SK-N-SH (cell line): ENCODE measurements at regions not wholly inside any gene's neighbourhood (a gene's known extent, or its start where the extent isn't known, plus 50 kb on each side); places are given as distances from the start of the nearest gene placed in this dataset.

ENCODE experiments used
- CTCF ChIA-PET: fragments of 300-600, 350-600 bp; formaldehyde crosslinking; extraction: SDS; loops from one replicate; lab custom pipeline; 2021; lab: Yijun Ruan, JAX
- POLR2A ChIA-PET: fragments of 350-600 bp; sonication (Branson Sonifier 250); formaldehyde crosslinking; extraction: SDS; loops from one replicate; lab custom pipeline; 2020; ENCODE audit warnings: antibody characterized with exemption, inconsistent platforms; lab: Yijun Ruan, JAX
- DNase-seq: peaks from one replicate; pipeline ENCODE4 v3.0.0; 2012
- H2AFZ ChIP-seq: fragments of 200-600 bp; sonication (generic); 2 replicates; pipeline ENCODE4 v1.8.1; 2016; ENCODE audit warnings: antibody characterized with exemption, mild to moderate bottlenecking, low read depth
- H3F3A ChIP-seq: fragments of 200-600 bp; sonication (generic); replicated peaks from 2 replicates; pipeline ENCODE3; 2016; ENCODE audit warnings: antibody characterized with exemption, mild to moderate bottlenecking; ENCODE audit not compliant: insufficient read depth
- H3K27ac ChIP-seq, 2 experiments: fragments of 200-500 bp in 1 of 2; fragments of 200-600 bp in 1 of 2; sonication (Bioruptor generic) in 1 of 2; sonication (generic), shearing (Covaris generic) in 1 of 2; 2 replicates each; pipeline versions ENCODE4 v1.5.1 to v1.6.1; 2014 to 2016; ENCODE audit warnings: low read depth in 2 of 2, inconsistent platforms in 1 of 2, low read length in 1 of 2, mild to moderate bottlenecking in 1 of 2, mixed read lengths in 1 of 2
- H3K27me3 ChIP-seq: fragments of 200-600 bp; sonication (generic), shearing (Covaris generic); 2 replicates; pipeline ENCODE4 v1.6.1; 2016; ENCODE audit warnings: mixed run types; ENCODE audit not compliant: insufficient read depth
- H3K36me3 ChIP-seq, 2 experiments: fragments of 200-500 bp in 1 of 2; fragments of 200-600 bp in 1 of 2; sonication (Bioruptor generic) in 1 of 2; sonication (generic) in 1 of 2; replicated peaks in 1 of 2; 2 replicates each; pipeline versions ENCODE3 to v1.5.1; 2014 to 2016; ENCODE audit warnings: low read length in 1 of 2, mild to moderate bottlenecking in 1 of 2; ENCODE audit not compliant: insufficient read depth in 2 of 2, control insufficient read depth in 1 of 2
- H3K4me1 ChIP-seq, 2 experiments: fragments of 200-500 bp in 1 of 2; fragments of 200-600 bp in 1 of 2; sonication (Bioruptor generic) in 1 of 2; sonication (generic), shearing (Covaris generic) in 1 of 2; 2 replicates each; pipeline versions ENCODE4 v1.5.1 to v1.6.1; 2014 to 2016; ENCODE audit warnings: low read depth in 1 of 2, low read length in 1 of 2, mixed run types in 1 of 2; ENCODE audit not compliant: insufficient read depth in 2 of 2, control insufficient read depth in 1 of 2
- H3K4me2 ChIP-seq: fragments of 200-600 bp; sonication (generic), shearing (Covaris generic); 2 replicates; pipeline ENCODE4 v1.6.1; 2017; ENCODE audit warnings: mixed run types
- H3K4me3 ChIP-seq, 2 experiments: fragments of 200-500 bp in 1 of 2; fragments of 200-600 bp in 1 of 2; sonication (Bioruptor generic) in 1 of 2; sonication (generic), shearing (Covaris generic) in 1 of 2; 2 replicates each; pipeline versions ENCODE4 v1.5.1 to v1.8.1; 2014 to 2016; ENCODE audit warnings: low read depth in 2 of 2, inconsistent platforms in 1 of 2, low read length in 1 of 2, mild to moderate bottlenecking in 1 of 2, mixed read lengths in 1 of 2, moderate library complexity in 1 of 2
- H3K79me2 ChIP-seq: fragments of 200-600 bp; sonication (generic); 2 replicates; pipeline ENCODE4 v1.8.1; 2017; ENCODE audit warnings: mild to moderate bottlenecking; ENCODE audit not compliant: insufficient read depth
- H3K9ac ChIP-seq: fragments of 200-600 bp; sonication (generic); 2 replicates; pipeline ENCODE4 v1.6.1; 2017; ENCODE audit warnings: mixed run types
- H3K9me2 ChIP-seq: fragments of 200-600 bp; sonication (generic); 2 replicates; pipeline ENCODE4 v1.6.1; 2017; ENCODE audit warnings: mixed run types
- H3K9me3 ChIP-seq: fragments of 200-600 bp; sonication (generic); 2 replicates; pipeline ENCODE4 v1.6.1; 2017; ENCODE audit warnings: mixed run types, mild to moderate bottlenecking, moderate library complexity
- H4K20me1 ChIP-seq: fragments of 200-600 bp; sonication (generic); 2 replicates; pipeline ENCODE4 v1.6.1; 2017; ENCODE audit warnings: mild to moderate bottlenecking, mixed run types; ENCODE audit not compliant: insufficient read depth
- FOSL2 ChIP-seq: IDR thresholded peaks from 2 replicates; pipeline ENCODE4 v1.4.0; 2012; ENCODE audit warnings: low read depth, mild to moderate bottlenecking, moderate library complexity, borderline replicate concordance
- FOXM1 ChIP-seq: IDR thresholded peaks from 2 replicates; pipeline ENCODE4 v1.4.0; 2012; ENCODE audit warnings: low read depth, mild to moderate bottlenecking
- GABPA ChIP-seq: IDR thresholded peaks from 2 replicates; pipeline ENCODE4 v1.4.0; 2012; ENCODE audit warnings: low read depth, mild to moderate bottlenecking
- GATA2 ChIP-seq: sonication (generic); formaldehyde crosslinking; IDR thresholded peaks from 2 replicates; pipeline ENCODE4 v1.5.0; 2020; ENCODE audit warnings: mild to moderate bottlenecking, missing genetic modification reagents
- JUND ChIP-seq: IDR thresholded peaks from 2 replicates; pipeline ENCODE4 v1.4.0; 2012
- MEF2A ChIP-seq: IDR thresholded peaks from 2 replicates; pipeline ENCODE4 v1.4.0; 2012; ENCODE audit warnings: low read depth, borderline replicate concordance
- MXI1 ChIP-seq: IDR thresholded peaks from 2 replicates; pipeline ENCODE4 v1.6.1; 2012; ENCODE audit warnings: mild to moderate bottlenecking, low read depth, low read length, improper control_type of control experiment
- NFIC ChIP-seq: IDR thresholded peaks from 2 replicates; pipeline ENCODE4 v1.4.0; 2012; ENCODE audit warnings: borderline replicate concordance
- RCOR1 ChIP-seq: fragments of 150-350 bp; IDR thresholded peaks from 2 replicates; pipeline ENCODE4 v1.6.1; 2017; ENCODE audit warnings: antibody characterized with exemption, low read length
- RXRA ChIP-seq: IDR thresholded peaks from 2 replicates; pipeline ENCODE4 v1.4.0; 2012; ENCODE audit warnings: low read depth, mild to moderate bottlenecking, borderline replicate concordance
- SIN3A ChIP-seq: IDR thresholded peaks from 2 replicates; pipeline ENCODE4 v1.6.1; 2012; ENCODE audit warnings: low read depth, mild to moderate bottlenecking, low read length, moderate library complexity, borderline replicate concordance
- TAF1 ChIP-seq: IDR thresholded peaks from 2 replicates; pipeline ENCODE4 v1.6.1; 2012; ENCODE audit warnings: low read depth, mild to moderate bottlenecking, low read length, moderate library complexity, borderline replicate concordance
- TEAD4 ChIP-seq: IDR thresholded peaks from 2 replicates; pipeline ENCODE4 v1.4.0; 2012; ENCODE audit warnings: mild to moderate bottlenecking, borderline replicate concordance; ENCODE audit not compliant: insufficient read depth
- YY1 ChIP-seq: IDR thresholded peaks from 2 replicates; pipeline ENCODE4 v1.4.0; 2012; ENCODE audit warnings: low read depth, mild to moderate bottlenecking
- WGBS: methylation state at CpG from one replicate; pipeline ENCODE4 v1.1.6; 2017; ENCODE audit warnings: low lambda C conversion rate; 5-methylcytosine and 5-hydroxymethylcytosine counted together
- TF ChIP-seq, protein P1 (sequence below): IDR thresholded peaks from 2 replicates; pipeline ENCODE4 v1.6.1; 2012; ENCODE audit warnings: mild to moderate bottlenecking, low read depth, low read length, moderate library complexity
- TF ChIP-seq, protein P2 (sequence below): fragments of 200-600 bp; sonication (generic); IDR thresholded peaks from 2 replicates; pipeline ENCODE4 v1.6.1; 2017; ENCODE audit warnings: antibody characterized with exemption, mild to moderate bottlenecking, moderate library complexity
- TF ChIP-seq, protein P3 (sequence below): IDR thresholded peaks from 2 replicates; pipeline ENCODE4; 2012

DNA sequence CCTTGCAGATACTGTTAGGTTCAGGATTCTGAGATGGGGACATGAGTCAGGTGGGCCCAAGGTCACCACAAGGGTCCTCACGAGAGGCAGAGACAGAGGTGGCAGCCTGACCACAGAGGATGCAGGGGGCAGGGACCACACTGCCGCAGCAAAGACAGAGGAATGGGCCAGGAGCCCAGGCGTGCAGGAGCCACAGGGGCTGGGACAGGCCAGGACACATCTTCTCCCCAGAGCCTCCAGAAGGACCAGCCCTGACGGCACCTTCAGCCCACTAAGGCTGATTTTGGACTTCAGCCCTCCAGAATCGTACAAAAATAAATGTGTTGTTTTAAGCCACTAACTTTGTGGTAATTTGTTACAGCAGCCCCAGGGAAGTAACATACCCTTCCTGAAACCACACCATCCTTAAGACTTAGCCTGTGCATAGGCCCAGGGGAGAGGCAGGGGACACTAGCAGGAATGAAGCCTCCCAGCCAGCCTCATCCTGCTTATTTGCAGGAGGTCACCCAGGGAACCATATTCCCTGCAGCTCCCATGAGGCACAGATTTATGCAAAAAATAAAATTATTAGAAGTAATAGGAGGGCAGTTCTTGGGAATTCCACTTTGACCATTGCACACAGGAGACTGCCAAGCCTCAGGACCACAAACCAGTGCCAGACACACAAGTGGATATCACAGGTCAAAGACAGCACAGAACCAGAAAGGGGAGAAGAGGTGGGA is 119.3 kb upstream of the CST7 start:
- no peaks in the 10 kb centered on the region; the same call in 1 of the 2 replicates for H3K27me3 ChIP-seq
- no peaks in the 10 kb centered on the region for H3F3A ChIP-seq
- ChIA-PET POLR2A (no interaction called here), CTCF (no interaction called here)
- no peaks in the 10 kb centered on the region for H3K9me3 ChIP-seq
- no peaks in the 10 kb centered on the region for H3K79me2 ChIP-seq
- 38% methylated on average over 5 of the region's 5 CpGs for WGBS
- H3K4me1 ChIP-seq, result no peaks in the 10 kb centered on the region
- H3K4me3 ChIP-seq, result no peak overlapping the region
- no peak for TF ChIP-seq MEF2A
- no peak for TF ChIP-seq NFIC
- no peak for TF ChIP-seq FOSL2
- TF ChIP-seq, protein P1, sequence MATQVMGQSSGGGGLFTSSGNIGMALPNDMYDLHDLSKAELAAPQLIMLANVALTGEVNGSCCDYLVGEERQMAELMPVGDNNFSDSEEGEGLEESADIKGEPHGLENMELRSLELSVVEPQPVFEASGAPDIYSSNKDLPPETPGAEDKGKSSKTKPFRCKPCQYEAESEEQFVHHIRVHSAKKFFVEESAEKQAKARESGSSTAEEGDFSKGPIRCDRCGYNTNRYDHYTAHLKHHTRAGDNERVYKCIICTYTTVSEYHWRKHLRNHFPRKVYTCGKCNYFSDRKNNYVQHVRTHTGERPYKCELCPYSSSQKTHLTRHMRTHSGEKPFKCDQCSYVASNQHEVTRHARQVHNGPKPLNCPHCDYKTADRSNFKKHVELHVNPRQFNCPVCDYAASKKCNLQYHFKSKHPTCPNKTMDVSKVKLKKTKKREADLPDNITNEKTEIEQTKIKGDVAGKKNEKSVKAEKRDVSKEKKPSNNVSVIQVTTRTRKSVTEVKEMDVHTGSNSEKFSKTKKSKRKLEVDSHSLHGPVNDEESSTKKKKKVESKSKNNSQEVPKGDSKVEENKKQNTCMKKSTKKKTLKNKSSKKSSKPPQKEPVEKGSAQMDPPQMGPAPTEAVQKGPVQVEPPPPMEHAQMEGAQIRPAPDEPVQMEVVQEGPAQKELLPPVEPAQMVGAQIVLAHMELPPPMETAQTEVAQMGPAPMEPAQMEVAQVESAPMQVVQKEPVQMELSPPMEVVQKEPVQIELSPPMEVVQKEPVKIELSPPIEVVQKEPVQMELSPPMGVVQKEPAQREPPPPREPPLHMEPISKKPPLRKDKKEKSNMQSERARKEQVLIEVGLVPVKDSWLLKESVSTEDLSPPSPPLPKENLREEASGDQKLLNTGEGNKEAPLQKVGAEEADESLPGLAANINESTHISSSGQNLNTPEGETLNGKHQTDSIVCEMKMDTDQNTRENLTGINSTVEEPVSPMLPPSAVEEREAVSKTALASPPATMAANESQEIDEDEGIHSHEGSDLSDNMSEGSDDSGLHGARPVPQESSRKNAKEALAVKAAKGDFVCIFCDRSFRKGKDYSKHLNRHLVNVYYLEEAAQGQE, result no peak
- TF ChIP-seq FOXM1, result no peak
- no peak for TF ChIP-seq MXI1
- TF ChIP-seq TEAD4, result no peak
- TF ChIP-seq, protein P2, sequence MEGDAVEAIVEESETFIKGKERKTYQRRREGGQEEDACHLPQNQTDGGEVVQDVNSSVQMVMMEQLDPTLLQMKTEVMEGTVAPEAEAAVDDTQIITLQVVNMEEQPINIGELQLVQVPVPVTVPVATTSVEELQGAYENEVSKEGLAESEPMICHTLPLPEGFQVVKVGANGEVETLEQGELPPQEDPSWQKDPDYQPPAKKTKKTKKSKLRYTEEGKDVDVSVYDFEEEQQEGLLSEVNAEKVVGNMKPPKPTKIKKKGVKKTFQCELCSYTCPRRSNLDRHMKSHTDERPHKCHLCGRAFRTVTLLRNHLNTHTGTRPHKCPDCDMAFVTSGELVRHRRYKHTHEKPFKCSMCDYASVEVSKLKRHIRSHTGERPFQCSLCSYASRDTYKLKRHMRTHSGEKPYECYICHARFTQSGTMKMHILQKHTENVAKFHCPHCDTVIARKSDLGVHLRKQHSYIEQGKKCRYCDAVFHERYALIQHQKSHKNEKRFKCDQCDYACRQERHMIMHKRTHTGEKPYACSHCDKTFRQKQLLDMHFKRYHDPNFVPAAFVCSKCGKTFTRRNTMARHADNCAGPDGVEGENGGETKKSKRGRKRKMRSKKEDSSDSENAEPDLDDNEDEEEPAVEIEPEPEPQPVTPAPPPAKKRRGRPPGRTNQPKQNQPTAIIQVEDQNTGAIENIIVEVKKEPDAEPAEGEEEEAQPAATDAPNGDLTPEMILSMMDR, result no peak
- TF ChIP-seq GABPA, result no peak
- no peak for TF ChIP-seq GATA2 (CRISPR knock-in tag)
- no peak for TF ChIP-seq YY1
- TF ChIP-seq TAF1, result no peak
- H3K36me3 ChIP-seq, result no peaks in the 10 kb centered on the region
- H2AFZ ChIP-seq, result no peak overlapping the region
- no peaks in the 10 kb centered on the region for H4K20me1 ChIP-seq
- H3K9me2 ChIP-seq, result no peaks in the 10 kb centered on the region
- no peak overlapping the region for H3K9ac ChIP-seq
- DNase-seq, result no peak
- H3K27ac ChIP-seq, result no peak overlapping the region
- no peak overlapping the region for H3K4me2 ChIP-seq

DNA sequence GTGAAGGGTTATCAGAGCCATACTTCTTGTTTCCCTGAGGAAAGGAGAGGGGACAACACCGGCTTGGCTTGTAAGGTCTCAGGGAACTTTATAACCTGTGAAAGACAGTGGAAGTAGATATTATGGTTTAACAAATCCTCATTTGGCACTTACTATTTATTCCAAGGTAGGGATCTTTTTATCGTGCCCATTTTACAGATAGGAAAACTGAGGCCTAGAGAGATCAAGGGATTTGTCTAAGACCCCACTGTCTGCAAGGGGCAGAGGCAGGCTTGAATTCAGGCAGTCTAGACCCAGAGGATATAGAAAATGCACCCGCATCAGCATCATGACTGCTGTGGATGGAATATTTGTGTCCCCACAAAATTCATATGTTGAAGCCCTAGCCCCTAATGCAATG is 118.4 kb upstream of the CST7 start:
- H4K20me1 ChIP-seq, result no peaks in the 10 kb centered on the region
- no peaks in the 10 kb centered on the region for H3K79me2 ChIP-seq
- H3K27me3 ChIP-seq, result no peaks in the 10 kb centered on the region; the same call in 1 of the 2 replicates
- DNase-seq, result no peak
- H3K4me1 ChIP-seq, result no peaks in the 10 kb centered on the region
- POLR2A ChIA-PET, result no interaction called here
- H3K9ac ChIP-seq, result no peak overlapping the region
- CTCF ChIA-PET, result no interaction called here
- WGBS, result 43% methylated on average over 3 of the region's 3 CpGs
- TF ChIP-seq RCOR1 (no peak), RXRA (no peak), SIN3A (no peak), FOSL2 (no peak), JUND (no peak)
- TF ChIP-seq, protein P3, sequence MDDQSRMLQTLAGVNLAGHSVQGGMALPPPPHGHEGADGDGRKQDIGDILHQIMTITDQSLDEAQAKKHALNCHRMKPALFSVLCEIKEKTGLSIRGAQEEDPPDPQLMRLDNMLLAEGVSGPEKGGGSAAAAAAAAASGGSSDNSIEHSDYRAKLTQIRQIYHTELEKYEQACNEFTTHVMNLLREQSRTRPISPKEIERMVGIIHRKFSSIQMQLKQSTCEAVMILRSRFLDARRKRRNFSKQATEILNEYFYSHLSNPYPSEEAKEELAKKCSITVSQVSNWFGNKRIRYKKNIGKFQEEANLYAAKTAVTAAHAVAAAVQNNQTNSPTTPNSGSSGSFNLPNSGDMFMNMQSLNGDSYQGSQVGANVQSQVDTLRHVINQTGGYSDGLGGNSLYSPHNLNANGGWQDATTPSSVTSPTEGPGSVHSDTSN, result no peak
- no peak overlapping the region for H3K27ac ChIP-seq
- H3K4me2 ChIP-seq, result no peak overlapping the region
- no peaks in the 10 kb centered on the region for H3K36me3 ChIP-seq
- H2AFZ ChIP-seq, result no peak overlapping the region
- no peaks in the 10 kb centered on the region for H3K9me3 ChIP-seq
- no peaks in the 10 kb centered on the region for H3K9me2 ChIP-seq
- H3K4me3 ChIP-seq, result no peak overlapping the region
- H3F3A ChIP-seq, result no peaks in the 10 kb centered on the region
